Liver (tissue), 8 donors: ENCODE measurements at regions not wholly inside any gene's neighbourhood (a gene's known extent, or its start where the extent isn't known, plus 50 kb on each side); places are given as distances from the start of the nearest gene placed in this dataset.

Source experiments
- DNase-seq: peaks from one replicate; pipeline ENCODE4 v3.0.0-alpha.2; 2017; ENCODE audit warnings: low spot score
- H3K27ac ChIP-seq, 2 donors: one replicate each; pipeline ENCODE4 v1.7.0; 2013; ENCODE audit warnings: inconsistent platforms in 2 of 2, low read length in 2 of 2, control low read depth in 1 of 2, low read depth in 1 of 2, mild to moderate bottlenecking in 1 of 2
- H3K27me3 ChIP-seq, 4 donors: one replicate each; pipeline versions ENCODE4 v1.6.1 to v1.7.0; 2013; ENCODE audit warnings: low read length in 3 of 4, inconsistent platforms in 1 of 4, mild to moderate bottlenecking in 1 of 4, moderate library complexity in 1 of 4; ENCODE audit not compliant: control insufficient read depth in 4 of 4, insufficient read depth in 4 of 4
- H3K36me3 ChIP-seq, 4 donors: one replicate each; pipeline versions ENCODE4 v1.6.1 to v1.7.0; 2013; ENCODE audit warnings: low read length in 3 of 4, mild to moderate bottlenecking in 3 of 4, low read depth in 1 of 4, moderate library complexity in 1 of 4; ENCODE audit not compliant: control insufficient read depth in 4 of 4, insufficient read depth in 3 of 4
- H3K4me1 ChIP-seq, 4 donors: one replicate each; pipeline versions ENCODE4 v1.6.1 to v1.7.0; 2013; ENCODE audit warnings: low read length in 3 of 4, mild to moderate bottlenecking in 3 of 4, moderate library complexity in 1 of 4; ENCODE audit not compliant: control insufficient read depth in 4 of 4, insufficient read depth in 4 of 4
- H3K4me3 ChIP-seq, 3 donors: one replicate each; pipeline versions ENCODE4 v1.6.1 to v1.7.0; 2013; ENCODE audit warnings: low read length in 3 of 3, control low read depth in 1 of 3, low read depth in 1 of 3, mild to moderate bottlenecking in 1 of 3
- H3K9ac ChIP-seq, 2 donors: one replicate each; pipeline ENCODE4 v1.7.0; 2013; ENCODE audit warnings: low read length in 2 of 2, mild to moderate bottlenecking in 2 of 2, moderate library complexity in 2 of 2, control low read depth in 1 of 2, low read depth in 1 of 2
- H3K9me3 ChIP-seq, 4 donors: one replicate each; pipeline versions ENCODE4 v1.6.1 to v1.7.0; 2013; ENCODE audit warnings: low read length in 3 of 4; ENCODE audit not compliant: control insufficient read depth in 4 of 4
- EGR1 ChIP-seq, 2 donors: IDR thresholded peaks; 2 replicates each; pipeline ENCODE4 v1.6.1; 2016 to 2018; ENCODE audit warnings: antibody characterized with exemption in 2 of 2, low read depth in 2 of 2
- FOXA2 ChIP-seq: IDR thresholded peaks from 2 replicates; pipeline ENCODE4 v1.6.1; 2016; ENCODE audit warnings: antibody characterized with exemption
- GABPA ChIP-seq, 2 donors: IDR thresholded peaks in 1 of 2; conservative IDR thresholded peaks in 1 of 2; 2 replicates each; pipeline ENCODE4 v1.6.1; 2016; ENCODE audit warnings: antibody characterized with exemption in 2 of 2, mild to moderate bottlenecking in 1 of 2, moderate library complexity in 1 of 2
- HNF4A ChIP-seq, 2 donors: conservative IDR thresholded peaks; 2 replicates each; pipeline ENCODE4 v1.6.1; 2016; ENCODE audit warnings: antibody characterized with exemption in 2 of 2, mild to moderate bottlenecking in 2 of 2
- HNF4G ChIP-seq: IDR thresholded peaks from 2 replicates; pipeline ENCODE4 v1.6.1; 2016; ENCODE audit warnings: antibody characterized with exemption
- JUND ChIP-seq, 2 donors: IDR thresholded peaks; 2 replicates each; pipeline ENCODE4 v1.6.1; 2016; ENCODE audit warnings: antibody characterized with exemption in 2 of 2
- NR2F2 ChIP-seq: IDR thresholded peaks from 2 replicates; pipeline ENCODE4 v1.6.1; 2016; ENCODE audit warnings: antibody characterized with exemption
- RAD21 ChIP-seq, 2 donors: IDR thresholded peaks; 2 replicates each; pipeline ENCODE4 v1.6.1; 2016; ENCODE audit warnings: antibody characterized with exemption in 2 of 2, mild to moderate bottlenecking in 2 of 2
- RXRA ChIP-seq, 2 donors: IDR thresholded peaks; 2 replicates each; pipeline ENCODE4 v1.6.1; 2017 to 2018; ENCODE audit warnings: antibody characterized with exemption in 2 of 2, mild to moderate bottlenecking in 1 of 2
- SP1 ChIP-seq: IDR thresholded peaks from 2 replicates; pipeline ENCODE4 v1.6.1; 2018; ENCODE audit warnings: antibody characterized with exemption, mild to moderate bottlenecking
- TAF1 ChIP-seq: conservative IDR thresholded peaks from 2 replicates; pipeline ENCODE4 v1.6.1; 2016; ENCODE audit warnings: antibody characterized with exemption, mild to moderate bottlenecking
- YY1 ChIP-seq: IDR thresholded peaks from 2 replicates; pipeline ENCODE4 v1.6.1; 2016; ENCODE audit warnings: antibody characterized with exemption, mild to moderate bottlenecking
- WGBS: extraction: QIAGEN DNeasy Blood & Tissue Kit; methylation state at CpG from one replicate; pipeline ENCODE4 v1.1.7; 2013; 5-methylcytosine and 5-hydroxymethylcytosine counted together
- TF ChIP-seq, protein P1 (sequence below): IDR thresholded peaks from 2 replicates; pipeline ENCODE4 v1.6.1; 2016; ENCODE audit warnings: antibody characterized with exemption
- TF ChIP-seq, protein P2 (sequence below): IDR thresholded peaks from 2 replicates; pipeline ENCODE4 v1.6.1; 2016; ENCODE audit warnings: antibody characterized with exemption
- TF ChIP-seq, protein P3 (sequence below): IDR thresholded peaks from 2 replicates; pipeline ENCODE4 v1.6.1; 2016; ENCODE audit warnings: antibody characterized with exemption
- TF ChIP-seq, protein P4 (sequence below): fragments of 150-350 bp; IDR thresholded peaks from 2 replicates; pipeline ENCODE4 v1.5.1; 2017; ENCODE audit warnings: improper control_type of control experiment, low read depth, low read length; ENCODE audit not compliant: missing input control
- TF ChIP-seq, protein P5 (sequence below): IDR thresholded peaks from 2 replicates; pipeline ENCODE4 v1.6.1; 2016; ENCODE audit warnings: antibody characterized with exemption, mild to moderate bottlenecking
- donor health status: healthy.
- donor health status: healthy.
- donor health status: healthy.
- donor health status: healthy.
- donor health status: healthy.

DNA sequence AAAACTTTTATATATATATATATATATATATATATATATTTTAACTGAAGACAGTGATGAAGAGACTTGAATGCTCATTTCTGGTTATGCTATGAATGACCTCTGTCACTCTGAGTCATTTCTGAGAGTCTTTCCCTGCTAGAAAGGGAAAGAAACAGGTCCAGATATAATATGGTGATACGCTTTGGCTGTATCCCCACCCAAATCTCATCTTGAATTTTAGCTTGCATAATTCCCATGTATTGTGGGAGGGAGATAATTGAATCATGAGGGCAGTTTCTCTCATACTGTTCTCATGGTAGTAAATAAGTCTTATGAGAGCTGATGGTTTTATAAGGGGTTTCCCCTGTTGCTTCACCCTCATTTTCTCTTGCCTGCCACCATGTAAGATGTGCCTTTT, 254.1 kb upstream of the IGFBP7 start (continued):
- TF ChIP-seq, protein P1, sequence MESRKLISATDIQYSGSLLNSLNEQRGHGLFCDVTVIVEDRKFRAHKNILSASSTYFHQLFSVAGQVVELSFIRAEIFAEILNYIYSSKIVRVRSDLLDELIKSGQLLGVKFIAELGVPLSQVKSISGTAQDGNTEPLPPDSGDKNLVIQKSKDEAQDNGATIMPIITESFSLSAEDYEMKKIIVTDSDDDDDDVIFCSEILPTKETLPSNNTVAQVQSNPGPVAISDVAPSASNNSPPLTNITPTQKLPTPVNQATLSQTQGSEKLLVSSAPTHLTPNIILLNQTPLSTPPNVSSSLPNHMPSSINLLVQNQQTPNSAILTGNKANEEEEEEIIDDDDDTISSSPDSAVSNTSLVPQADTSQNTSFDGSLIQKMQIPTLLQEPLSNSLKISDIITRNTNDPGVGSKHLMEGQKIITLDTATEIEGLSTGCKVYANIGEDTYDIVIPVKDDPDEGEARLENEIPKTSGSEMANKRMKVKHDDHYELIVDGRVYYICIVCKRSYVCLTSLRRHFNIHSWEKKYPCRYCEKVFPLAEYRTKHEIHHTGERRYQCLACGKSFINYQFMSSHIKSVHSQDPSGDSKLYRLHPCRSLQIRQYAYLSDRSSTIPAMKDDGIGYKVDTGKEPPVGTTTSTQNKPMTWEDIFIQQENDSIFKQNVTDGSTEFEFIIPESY: no peak
- TF ChIP-seq FOXA2: no peak

DNA sequence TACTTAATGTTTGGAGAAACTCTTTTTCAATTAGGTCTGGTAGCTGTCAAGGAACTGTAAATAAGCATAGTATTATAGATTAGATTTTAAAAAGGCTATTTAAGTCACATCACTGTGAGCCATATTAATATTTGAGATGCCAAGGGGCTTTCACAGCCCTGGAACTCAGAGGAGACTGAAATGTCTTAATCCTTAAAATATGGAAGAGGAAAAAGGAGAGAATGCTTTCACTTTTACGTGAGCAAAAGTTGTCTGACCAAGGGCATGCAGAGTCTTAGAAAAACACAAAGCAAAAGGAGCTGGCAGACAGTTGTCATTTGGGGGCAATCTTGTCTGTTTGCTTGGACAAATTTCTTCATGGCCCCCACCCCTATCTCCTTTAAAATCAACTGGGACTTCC, 253.2 kb upstream of the IGFBP7 start:
- Histone ChIP-seq H3K27ac (no peak overlapping the region), H3K9me3 (peaks cover 0 to under 1% (median 0%) of the 10 kb centered on the region in 4 donors), H3K27me3 (peaks cover 0 to 9% (median 0%) of the 10 kb centered on the region in 4 donors), H3K4me1 (no peaks in the 10 kb centered on the region), H3K9ac (no peak overlapping the region), H3K4me3 (no peak overlapping the region), H3K36me3 (no peaks in the 10 kb centered on the region)
- DNase-seq: no peak
- WGBS: 31% methylated on average over 1 of the region's 1 CpG
- TF ChIP-seq HNF4A (conservative IDR thresholded peaks at IDR 0.05): no peak
- TF ChIP-seq, protein P1: no peak
- TF ChIP-seq, protein P2, sequence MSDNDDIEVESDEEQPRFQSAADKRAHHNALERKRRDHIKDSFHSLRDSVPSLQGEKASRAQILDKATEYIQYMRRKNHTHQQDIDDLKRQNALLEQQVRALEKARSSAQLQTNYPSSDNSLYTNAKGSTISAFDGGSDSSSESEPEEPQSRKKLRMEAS: no peak
- no peak for TF ChIP-seq NR2F2
- no peak for TF ChIP-seq HNF4G
- TF ChIP-seq, protein P3, sequence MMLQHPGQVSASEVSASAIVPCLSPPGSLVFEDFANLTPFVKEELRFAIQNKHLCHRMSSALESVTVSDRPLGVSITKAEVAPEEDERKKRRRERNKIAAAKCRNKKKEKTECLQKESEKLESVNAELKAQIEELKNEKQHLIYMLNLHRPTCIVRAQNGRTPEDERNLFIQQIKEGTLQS: no peak
- TF ChIP-seq GABPA (IDR thresholded peaks at IDR 0.05 in 1 of 2, conservative IDR thresholded peaks at IDR 0.05 in 1 of 2): no peak
- no peak for TF ChIP-seq RXRA (IDR thresholded peaks at IDR 0.05)
- TF ChIP-seq SP1: no peak
- no peak for TF ChIP-seq RAD21 (IDR thresholded peaks at IDR 0.05)
- TF ChIP-seq EGR1 (IDR thresholded peaks at IDR 0.05; ENCODE audit: low read depth in 2 of 2): no peak
- TF ChIP-seq, protein P4, sequence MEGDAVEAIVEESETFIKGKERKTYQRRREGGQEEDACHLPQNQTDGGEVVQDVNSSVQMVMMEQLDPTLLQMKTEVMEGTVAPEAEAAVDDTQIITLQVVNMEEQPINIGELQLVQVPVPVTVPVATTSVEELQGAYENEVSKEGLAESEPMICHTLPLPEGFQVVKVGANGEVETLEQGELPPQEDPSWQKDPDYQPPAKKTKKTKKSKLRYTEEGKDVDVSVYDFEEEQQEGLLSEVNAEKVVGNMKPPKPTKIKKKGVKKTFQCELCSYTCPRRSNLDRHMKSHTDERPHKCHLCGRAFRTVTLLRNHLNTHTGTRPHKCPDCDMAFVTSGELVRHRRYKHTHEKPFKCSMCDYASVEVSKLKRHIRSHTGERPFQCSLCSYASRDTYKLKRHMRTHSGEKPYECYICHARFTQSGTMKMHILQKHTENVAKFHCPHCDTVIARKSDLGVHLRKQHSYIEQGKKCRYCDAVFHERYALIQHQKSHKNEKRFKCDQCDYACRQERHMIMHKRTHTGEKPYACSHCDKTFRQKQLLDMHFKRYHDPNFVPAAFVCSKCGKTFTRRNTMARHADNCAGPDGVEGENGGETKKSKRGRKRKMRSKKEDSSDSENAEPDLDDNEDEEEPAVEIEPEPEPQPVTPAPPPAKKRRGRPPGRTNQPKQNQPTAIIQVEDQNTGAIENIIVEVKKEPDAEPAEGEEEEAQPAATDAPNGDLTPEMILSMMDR: no peak
- no peak for TF ChIP-seq FOXA2
- TF ChIP-seq, protein P5, sequence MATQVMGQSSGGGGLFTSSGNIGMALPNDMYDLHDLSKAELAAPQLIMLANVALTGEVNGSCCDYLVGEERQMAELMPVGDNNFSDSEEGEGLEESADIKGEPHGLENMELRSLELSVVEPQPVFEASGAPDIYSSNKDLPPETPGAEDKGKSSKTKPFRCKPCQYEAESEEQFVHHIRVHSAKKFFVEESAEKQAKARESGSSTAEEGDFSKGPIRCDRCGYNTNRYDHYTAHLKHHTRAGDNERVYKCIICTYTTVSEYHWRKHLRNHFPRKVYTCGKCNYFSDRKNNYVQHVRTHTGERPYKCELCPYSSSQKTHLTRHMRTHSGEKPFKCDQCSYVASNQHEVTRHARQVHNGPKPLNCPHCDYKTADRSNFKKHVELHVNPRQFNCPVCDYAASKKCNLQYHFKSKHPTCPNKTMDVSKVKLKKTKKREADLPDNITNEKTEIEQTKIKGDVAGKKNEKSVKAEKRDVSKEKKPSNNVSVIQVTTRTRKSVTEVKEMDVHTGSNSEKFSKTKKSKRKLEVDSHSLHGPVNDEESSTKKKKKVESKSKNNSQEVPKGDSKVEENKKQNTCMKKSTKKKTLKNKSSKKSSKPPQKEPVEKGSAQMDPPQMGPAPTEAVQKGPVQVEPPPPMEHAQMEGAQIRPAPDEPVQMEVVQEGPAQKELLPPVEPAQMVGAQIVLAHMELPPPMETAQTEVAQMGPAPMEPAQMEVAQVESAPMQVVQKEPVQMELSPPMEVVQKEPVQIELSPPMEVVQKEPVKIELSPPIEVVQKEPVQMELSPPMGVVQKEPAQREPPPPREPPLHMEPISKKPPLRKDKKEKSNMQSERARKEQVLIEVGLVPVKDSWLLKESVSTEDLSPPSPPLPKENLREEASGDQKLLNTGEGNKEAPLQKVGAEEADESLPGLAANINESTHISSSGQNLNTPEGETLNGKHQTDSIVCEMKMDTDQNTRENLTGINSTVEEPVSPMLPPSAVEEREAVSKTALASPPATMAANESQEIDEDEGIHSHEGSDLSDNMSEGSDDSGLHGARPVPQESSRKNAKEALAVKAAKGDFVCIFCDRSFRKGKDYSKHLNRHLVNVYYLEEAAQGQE: no peak
- TF ChIP-seq JUND (IDR thresholded peaks at IDR 0.05): no peak
- TF ChIP-seq YY1: no peak
- no peak for TF ChIP-seq TAF1
